ENCODE measurements at regions not wholly inside any gene's neighbourhood (a gene's known extent, or its start where the extent isn't known, plus 50 kb on each side); places are given as distances from the start of the nearest gene placed in this dataset.

DNA sequence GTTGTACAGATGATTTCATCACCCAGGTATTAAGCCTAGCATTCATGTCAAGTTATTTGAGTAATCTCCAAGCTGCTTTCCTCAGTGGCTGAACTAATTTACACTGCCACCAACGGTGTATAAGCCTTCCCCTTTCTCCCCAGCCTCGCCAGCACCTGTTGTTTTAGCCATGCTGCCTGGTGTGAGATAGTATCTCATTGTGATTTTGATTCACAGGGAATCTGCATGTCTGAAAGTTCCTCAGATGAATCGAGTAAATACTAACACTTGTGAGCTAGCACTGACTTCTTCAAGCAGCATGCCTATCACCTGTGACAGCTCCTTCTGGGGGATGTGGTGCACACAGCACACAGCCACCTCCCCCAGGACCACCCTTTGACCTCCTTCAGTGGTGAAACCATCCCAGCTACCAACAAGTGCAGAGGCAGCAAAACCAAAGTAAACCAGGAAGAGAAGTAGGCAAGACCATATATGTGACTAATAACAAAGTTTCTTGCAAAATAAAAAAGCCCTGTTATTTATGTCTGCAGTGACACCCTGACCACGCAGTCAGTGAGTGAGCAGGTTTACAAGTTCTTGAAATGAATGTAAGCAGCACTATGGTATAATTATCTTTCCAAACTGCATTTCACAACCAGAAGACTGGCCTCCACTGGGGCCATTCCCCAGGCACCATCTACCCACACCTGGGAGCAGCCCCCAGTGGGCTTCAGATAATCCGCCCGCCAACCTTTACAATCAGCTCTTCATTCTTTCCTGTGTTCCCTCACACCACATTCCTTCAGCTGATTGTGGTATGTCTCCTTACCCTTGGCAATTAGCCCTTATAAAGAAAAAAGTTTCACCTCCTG, 173.8 kb downstream of the ETS2 start:
- H4K20me1 ChIP-seq (ENCODE audit: insufficient read depth, low read length) = no peaks in the 10 kb centered on the region
- H3K4me2 ChIP-seq (ENCODE audit: insufficient read depth, low read length) = peak overlapping the region; percentile 59
- H3K79me2 ChIP-seq (ENCODE audit: insufficient read depth, low read length) = 0 out of 2 replicates have a peak, but pooled peaks cover 3% of the 10 kb centered on the region
- no peaks in the 10 kb centered on the region for H3K9me3 ChIP-seq (ENCODE audit: insufficient read depth, low read length, severe bottlenecking)
- no peak for TF ChIP-seq EZH2 (IDR thresholded peaks at IDR 0.05; ENCODE audit: borderline replicate concordance, low read depth, low read length, severe bottlenecking)
- no peak for TF ChIP-seq CTCF (IDR thresholded peaks at IDR 0.05; ENCODE audit: borderline replicate concordance, extremely low read depth, low read length, poor library complexity, severe bottlenecking)
- H3K4me1 ChIP-seq (ENCODE audit: insufficient read depth, low read length) = peaks cover 77% of the 10 kb centered on the region
- H2AFZ ChIP-seq (ENCODE audit: low read depth, low read length) = no peak overlapping the region
- peak overlapping the region; percentile 60 for H3K9ac ChIP-seq (ENCODE audit: low read depth, low read length)
- ATAC-seq (ENCODE audit: insufficient read depth, low read depth) = peak; percentile 66
- H3K27me3 ChIP-seq (ENCODE audit: insufficient read depth, low read length, poor library complexity) = no peaks in the 10 kb centered on the region
- peak overlapping the region; percentile 100 for H3K27ac ChIP-seq (ENCODE audit: low read length)
- DNase-seq = peak; percentile 85
- 0 out of 4 replicates have a peak overlapping the region, but pooled peaks of 1 of the 2 experiments have one; percentile 48 for H3K4me3 ChIP-seq (ENCODE audit: low read depth in 1 of 2, low read length in 2 of 2)
- H3K36me3 ChIP-seq (ENCODE audit: insufficient read depth, low read length) = no peaks in the 10 kb centered on the region

GRCh38 chr21:38976900-38977299, 171.2 kb downstream of the ETS2 start:
- H3K27me3 ChIP-seq (ENCODE audit: insufficient read depth, low read length, poor library complexity) = no peaks in the 10 kb centered on the region

DNA sequence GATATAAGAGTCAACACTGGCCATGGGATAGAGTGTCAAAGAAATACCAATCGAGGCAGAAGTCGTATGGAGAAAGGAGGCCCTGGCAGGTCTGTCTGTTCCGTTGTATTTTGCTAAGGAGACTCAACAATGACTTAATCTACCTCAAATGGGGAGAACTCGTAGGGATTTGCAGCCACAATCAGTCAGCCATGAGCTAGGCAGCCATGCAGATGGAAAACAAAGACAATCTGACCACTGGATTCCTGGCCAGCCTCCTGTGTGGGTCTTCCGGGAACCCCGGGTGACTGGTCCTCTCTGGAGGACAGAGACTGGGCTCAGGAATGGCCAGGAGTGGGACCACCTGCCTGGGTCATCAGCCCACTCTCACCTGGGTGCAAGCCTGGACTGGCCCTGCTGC, 167.8 kb downstream of the ETS2 start:
- H4K20me1 ChIP-seq (ENCODE audit: insufficient read depth, low read length) = no peaks in the 10 kb centered on the region
- TF ChIP-seq EZH2 (IDR thresholded peaks at IDR 0.05; ENCODE audit: borderline replicate concordance, low read depth, low read length, severe bottlenecking) = no peak
- no peak for TF ChIP-seq CTCF (IDR thresholded peaks at IDR 0.05; ENCODE audit: borderline replicate concordance, extremely low read depth, low read length, poor library complexity, severe bottlenecking)
- ATAC-seq (ENCODE audit: insufficient read depth, low read depth) (no peak), DNase-seq (no peak)
- no peak overlapping the region for H3K4me2 ChIP-seq (ENCODE audit: insufficient read depth, low read length)
- H2AFZ ChIP-seq (ENCODE audit: low read depth, low read length) = no peak overlapping the region
- H3K27me3 ChIP-seq (ENCODE audit: insufficient read depth, low read length, poor library complexity) = no peaks in the 10 kb centered on the region
- H3K9me3 ChIP-seq (ENCODE audit: insufficient read depth, low read length, severe bottlenecking) = no peaks in the 10 kb centered on the region
- H3K4me1 ChIP-seq (ENCODE audit: insufficient read depth, low read length) = peaks cover 30% of the 10 kb centered on the region
- no peak overlapping the region for H3K4me3 ChIP-seq (ENCODE audit: low read depth in 1 of 2, low read length in 2 of 2)
- H3K9ac ChIP-seq (ENCODE audit: low read depth, low read length) = no peak overlapping the region
- no peaks in the 10 kb centered on the region for H3K79me2 ChIP-seq (ENCODE audit: insufficient read depth, low read length)
- no peaks in the 10 kb centered on the region for H3K36me3 ChIP-seq (ENCODE audit: insufficient read depth, low read length)
- peak overlapping the region; percentile 18; the same call in 1 of the 2 replicates for H3K27ac ChIP-seq (ENCODE audit: low read length)

More at GRCh38 chr21:38976900-38977299, 171.2 kb downstream of the ETS2 start:
- Histone ChIP-seq H2AFZ (ENCODE audit: low read depth, low read length) (no peak overlapping the region), H3K79me2 (ENCODE audit: insufficient read depth, low read length) (no peaks in the 10 kb centered on the region), H3K9me3 (ENCODE audit: insufficient read depth, low read length, severe bottlenecking) (no peaks in the 10 kb centered on the region), H3K36me3 (ENCODE audit: insufficient read depth, low read length) (no peaks in the 10 kb centered on the region), H3K27ac (ENCODE audit: low read length) (peak overlapping the region; percentile 7), H3K4me3 (ENCODE audit: low read depth in 1 of 2, low read length in 2 of 2) (no peak overlapping the region), H3K4me2 (ENCODE audit: insufficient read depth, low read length) (no peak overlapping the region), H3K9ac (ENCODE audit: low read depth, low read length) (no peak overlapping the region), H3K4me1 (ENCODE audit: insufficient read depth, low read length) (peaks cover 51% of the 10 kb centered on the region), H4K20me1 (ENCODE audit: insufficient read depth, low read length) (no peaks in the 10 kb centered on the region)
- TF ChIP-seq CTCF (IDR thresholded peaks at IDR 0.05; ENCODE audit: borderline replicate concordance, extremely low read depth, low read length, poor library complexity, severe bottlenecking) = no peak
- TF ChIP-seq EZH2 (IDR thresholded peaks at IDR 0.05; ENCODE audit: borderline replicate concordance, low read depth, low read length, severe bottlenecking) = no peak
- DNase-seq (peak; percentile 52), ATAC-seq (ENCODE audit: insufficient read depth, low read depth) (no peak)
